ENCODE measurements at regions not wholly inside any gene's neighbourhood (a gene's known extent, or its start where the extent isn't known, plus 50 kb on each side); places are given as distances from the start of the nearest gene placed in this dataset.

GRCh38 chr18:65601775-65602174 is 149.0 kb upstream of the CDH7 start:
- TF ChIP-seq CTCF (IDR thresholded peaks at IDR 0.05): no peak
- TF ChIP-seq POLR2A (IDR thresholded peaks at IDR 0.05): no peak

Data from body of pancreas (tissue), 4 donors.